ENCODE measurements at regions not wholly inside any gene's neighbourhood (a gene's known extent, or its start where the extent isn't known, plus 50 kb on each side); places are given as distances from the start of the nearest gene placed in this dataset.
A peak's percentile ranks its signal among the peaks of the same experiment; 100 is the strongest.

GRCh38 chr3:176789281-176789705, 408.0 kb downstream of the TBL1XR1 start:
- peak; percentile 10 for DNase-seq

- peak; percentile 19 for DNase-seq
Observed at GRCh38 chr3:176787506-176787905, 409.8 kb downstream of the TBL1XR1 start.

GRCh38 chr3:176785171-176785570, 412.1 kb downstream of the TBL1XR1 start:
- DNase-seq, result no peak

DNA sequence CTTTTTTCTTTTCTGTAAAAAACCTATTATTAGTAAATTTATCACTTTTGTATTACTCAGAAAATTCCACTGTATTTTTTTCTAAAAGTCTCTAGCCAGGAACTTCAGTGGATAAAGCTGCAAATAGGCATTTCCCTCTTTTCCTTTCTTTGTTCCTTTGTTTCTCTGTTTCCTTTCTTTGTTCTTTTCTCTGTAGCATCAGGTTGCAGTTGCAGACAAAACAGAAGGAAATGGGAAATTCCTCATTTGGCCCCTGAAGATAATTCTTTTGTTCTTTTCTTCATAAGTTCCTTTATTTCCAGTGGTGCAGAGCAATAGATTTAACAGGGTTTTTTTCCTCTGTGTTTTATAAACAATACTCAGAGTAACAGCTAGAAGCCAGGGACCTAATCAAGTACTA, 416.5 kb downstream of the TBL1XR1 start:
- no peak for DNase-seq

- DNase-seq, result no peak
Observed at GRCh38 chr3:176776622-176777175, 420.6 kb downstream of the TBL1XR1 start.

- no peak for DNase-seq
Observed at GRCh38 chr3:176769547-176770190, 427.6 kb downstream of the TBL1XR1 start.

DNA sequence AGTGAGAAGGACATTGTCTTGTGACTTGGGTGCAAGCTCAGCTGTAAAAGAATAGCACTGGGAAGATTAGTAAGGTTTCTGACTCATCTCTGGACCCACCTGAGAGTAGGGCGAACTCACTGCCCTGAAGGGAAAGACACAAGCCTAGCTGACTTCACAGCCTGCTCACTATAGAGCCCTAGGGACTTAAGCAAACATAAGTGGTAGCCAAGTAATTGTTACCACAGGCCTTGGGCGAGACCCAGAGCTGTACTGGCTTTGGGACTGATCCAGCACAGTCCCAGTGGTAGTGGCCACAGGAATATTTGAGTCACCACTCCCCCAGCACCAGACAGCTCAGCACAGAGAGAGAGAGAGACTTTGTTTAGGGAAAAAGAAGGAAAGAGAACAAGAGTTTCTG, 429.9 kb downstream of the TBL1XR1 start:
- no peak for DNase-seq

DNA sequence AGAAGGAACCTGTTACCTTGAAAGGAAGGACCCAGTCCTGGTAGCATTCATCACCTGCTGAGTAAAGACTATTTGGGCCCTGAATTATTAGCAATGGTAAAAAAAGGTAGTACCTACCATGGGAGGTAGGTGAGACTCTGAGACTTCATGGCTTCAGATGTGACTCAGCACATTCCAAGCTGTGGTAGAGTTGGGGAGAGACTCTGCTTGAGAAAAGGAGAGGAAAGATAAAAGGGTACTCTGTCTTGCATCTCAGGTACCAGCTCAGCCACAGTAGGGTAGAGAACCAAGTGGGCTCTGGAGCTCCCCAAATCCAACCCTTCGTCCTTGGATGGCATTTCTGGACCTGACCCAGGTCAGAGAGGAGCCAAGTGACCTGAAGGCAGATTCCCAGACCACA, 430.4 kb downstream of the TBL1XR1 start:
- no peak for DNase-seq

GRCh38 chr3:176765382-176765900, 431.8 kb downstream of the TBL1XR1 start:
- DNase-seq, result no peak

GRCh38 chr3:176759815-176760506, 437.3 kb downstream of the TBL1XR1 start:
- DNase-seq, result no peak

DNA sequence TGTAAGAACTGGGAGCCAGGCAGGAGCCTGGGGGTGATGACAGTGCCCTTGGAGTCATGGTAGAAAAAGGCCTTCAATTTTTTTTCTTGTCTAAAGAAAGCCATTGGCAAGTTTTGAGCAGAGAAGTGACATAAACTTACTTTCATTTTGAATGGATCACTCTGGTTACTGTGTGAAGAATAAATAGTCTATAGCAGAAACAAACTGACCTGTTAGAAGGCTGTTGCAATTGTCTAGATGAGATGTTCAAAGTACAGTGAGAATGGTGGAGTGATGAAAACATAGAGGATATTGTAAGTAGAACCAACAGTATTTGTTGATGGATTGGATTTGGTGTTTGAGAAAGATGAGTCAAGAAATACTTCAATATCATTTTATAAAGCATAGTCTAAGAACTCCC, 439.9 kb downstream of the TBL1XR1 start:
- no peak for DNase-seq

DNA sequence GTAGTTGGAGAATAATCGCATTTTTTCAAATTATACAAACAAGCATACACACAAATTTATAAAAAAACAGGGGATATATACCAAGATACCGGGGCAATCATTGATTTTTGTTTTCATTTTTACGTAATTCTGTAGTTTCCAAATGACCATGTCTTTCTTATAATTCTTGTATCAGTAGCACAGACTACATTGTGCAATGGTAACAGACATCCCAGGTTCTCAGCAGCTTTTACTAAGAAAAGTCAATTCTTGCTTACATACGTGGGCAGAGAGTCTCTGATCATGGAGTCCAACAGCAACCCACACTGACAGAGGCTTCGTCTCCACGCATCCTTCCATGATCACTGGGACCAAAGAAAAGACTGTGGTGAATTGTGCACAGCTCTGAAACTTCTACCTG, 441.3 kb downstream of the TBL1XR1 start:
- no peak for DNase-seq

GRCh38 chr3:176755552-176755951, 441.7 kb downstream of the TBL1XR1 start:
- no peak for DNase-seq

DNA sequence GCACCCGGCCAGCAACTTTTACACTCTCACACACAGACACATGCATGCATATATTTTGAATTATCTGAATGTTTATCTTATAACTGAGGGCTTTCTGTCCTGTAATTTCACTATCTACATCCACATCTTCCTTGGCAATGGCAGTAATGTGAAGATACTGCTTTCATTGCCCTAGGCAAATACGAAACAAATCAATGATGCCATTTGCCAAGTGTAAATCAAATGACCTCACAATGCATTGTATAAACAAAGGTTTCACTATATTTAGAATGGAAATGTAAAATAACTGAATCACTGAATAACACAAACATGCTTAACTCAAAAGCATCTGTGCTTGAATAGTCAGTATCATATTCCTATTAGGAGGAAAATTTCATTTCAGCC, 455.6 kb downstream of the TBL1XR1 start:
- DNase-seq, result no peak

DNA sequence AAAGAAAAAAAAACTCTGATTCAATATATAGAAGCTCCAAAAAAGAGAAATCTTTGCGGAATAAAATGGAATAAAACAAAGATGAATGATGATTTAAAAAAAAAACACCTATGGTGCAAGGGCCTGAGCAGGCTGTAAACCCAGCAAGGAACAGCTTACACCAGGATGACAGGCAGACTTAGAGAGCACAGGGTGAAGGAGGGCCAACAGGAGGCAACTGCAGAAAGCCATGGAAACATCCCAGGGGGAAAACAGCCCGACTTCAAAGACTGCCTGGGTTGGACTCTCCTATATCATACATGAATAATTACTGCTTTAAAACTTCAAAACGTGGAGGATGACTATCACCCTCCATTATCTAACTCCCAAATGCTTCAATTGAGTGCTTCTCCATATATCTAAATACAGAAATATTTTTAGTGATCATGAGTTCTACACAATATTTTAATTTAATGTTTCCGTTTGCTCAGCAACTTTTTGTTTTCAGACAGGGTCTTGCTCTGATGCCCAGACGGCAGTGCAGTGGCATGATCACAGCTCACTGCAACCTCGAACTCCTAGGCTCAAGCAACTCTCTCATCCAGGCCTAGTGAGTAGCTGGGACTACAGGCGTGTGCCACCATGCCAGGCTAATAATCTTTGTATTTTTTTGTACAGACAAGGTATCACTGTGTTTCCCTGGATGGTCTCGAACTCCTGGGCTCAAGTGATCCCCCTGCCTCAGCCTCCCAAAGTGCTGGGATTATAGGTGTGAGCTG, 456.2 kb downstream of the TBL1XR1 start:
- no peak for DNase-seq

- DNase-seq, result no peak
Observed at GRCh38 chr3:176739159-176739558, 458.1 kb downstream of the TBL1XR1 start.

DNA sequence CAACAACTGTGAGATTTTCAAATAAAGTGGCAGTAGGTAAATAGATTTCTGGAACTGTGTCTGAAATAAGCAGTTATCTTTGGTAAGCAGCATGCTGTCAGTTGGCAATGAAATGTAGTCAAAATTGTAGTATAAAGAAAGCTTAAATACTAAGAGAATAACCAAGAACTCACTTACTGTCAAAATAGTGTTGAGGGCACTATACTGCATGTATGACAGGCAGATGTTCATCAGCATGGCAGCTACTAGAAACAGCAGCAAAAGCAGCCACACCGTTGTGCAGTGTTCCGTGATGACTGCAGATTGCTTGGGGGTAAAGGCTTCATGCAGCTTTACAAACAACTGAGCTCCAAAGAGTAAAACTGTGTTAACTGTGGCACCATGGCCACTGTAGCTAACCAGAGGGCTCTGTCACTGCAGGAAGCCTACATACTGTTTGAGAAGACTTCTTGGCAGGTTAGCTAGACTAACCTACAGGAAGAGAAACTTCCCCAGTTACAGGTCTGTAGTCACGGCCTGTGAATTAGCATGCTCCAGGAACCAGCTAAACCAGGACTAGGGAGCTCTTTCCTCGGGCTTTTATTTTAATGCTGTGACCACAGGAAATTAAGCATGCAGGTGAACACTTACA, 459.7 kb downstream of the TBL1XR1 start:
- no peak for DNase-seq

- DNase-seq, result no peak
Observed at GRCh38 chr3:176734146-176734545, 463.1 kb downstream of the TBL1XR1 start.

- no peak for DNase-seq
Observed at GRCh38 chr3:176724394-176724759, 472.9 kb downstream of the TBL1XR1 start.

- no peak for DNase-seq
Observed at GRCh38 chr3:176723758-176724393, 473.4 kb downstream of the TBL1XR1 start.

- DNase-seq, result no peak
Observed at GRCh38 chr3:176714034-176714433, 483.2 kb downstream of the TBL1XR1 start.

GRCh38 chr3:176712191-176712590, 485.1 kb downstream of the TBL1XR1 start:
- no peak for DNase-seq

- DNase-seq, result no peak
Observed at GRCh38 chr3:176699288-176699687, 498.0 kb downstream of the TBL1XR1 start.
